ENCODE measurements at regions not wholly inside any gene's neighbourhood (a gene's known extent, or its start where the extent isn't known, plus 50 kb on each side); places are given as distances from the start of the nearest gene placed in this dataset.

- TF ChIP-seq ZBTB2 (CRISPR knock-in tag; IDR thresholded peaks at IDR 0.05; ENCODE audit: low read depth), result no peak
- TF ChIP-seq MXD4 (CRISPR knock-in tag; IDR thresholded peaks at IDR 0.05), result no peak
- no peak for TF ChIP-seq NCOA5 (CRISPR knock-in tag; IDR thresholded peaks at IDR 0.05)
- no peak for TF ChIP-seq TOE1 (CRISPR knock-in tag; IDR thresholded peaks at IDR 0.05)
- no peak for TF ChIP-seq SRY (CRISPR knock-in tag; IDR thresholded peaks at IDR 0.05)
These were observed 282.2 kb downstream of the PLPP3 start (continued) for GRCh38 chr1:56297208-56297607.

- H3K27ac ChIP-seq (ENCODE audit: extremely low read length, insufficient read depth, low read length), result no peak overlapping the region
- no peaks in the 10 kb centered on the region for H3K9me3 ChIP-seq (ENCODE audit: low read length)
- H2AFZ ChIP-seq (ENCODE audit: low read length), result no peak overlapping the region
- H3K79me2 ChIP-seq (ENCODE audit: insufficient read depth, low read length), result no peaks in the 10 kb centered on the region
- ChIA-PET CTCF (ENCODE audit: low intra/inter-chr PET ratio, low total read pairs) (no interaction called here), POLR2A (interaction anchor here (1.0 to 1.1 kb wide), 2 partner anchors 12 to 181 kb away, joined by 3 read pairs; no protein-coding TSS in a partner anchor)
- ATAC-seq (no peak), FAIRE-seq (no peak), DNase-seq (ENCODE audit: low spot score) (no peak)
- in situ Hi-C loops (cut with HindIII; ENCODE audit: extremely low pct_ligation_motif_present, low pct_unique_long_range_greater_than_20kb), result no loop called here
- intact Hi-C loops (cut with micrococcal nuclease; ENCODE audit: unreplicated experiment), result no loop called here
- no peak overlapping the region for H3K4me2 ChIP-seq (ENCODE audit: low read depth, low read length)
- no peak for TF ChIP-seq PLRG1 (conservative IDR thresholded peaks at IDR 0.05)
- TF ChIP-seq FOXA1 (IDR thresholded peaks at IDR 0.05), result no peak
- no peak for TF ChIP-seq FOXA1 (CRISPR knock-in tag; IDR thresholded peaks at IDR 0.05)
- no peak for TF ChIP-seq ZNF572 (CRISPR knock-in tag; IDR thresholded peaks at IDR 0.05)
- no peak for TF ChIP-seq YY1 (IDR thresholded peaks at IDR 0.05; ENCODE audit: insufficient read depth, insufficient replicate concordance, low read depth, low read length)
- no peak for TF ChIP-seq IRF2 (CRISPR knock-in tag; IDR thresholded peaks at IDR 0.05)
- TF ChIP-seq FOXO4 (CRISPR knock-in tag; conservative IDR thresholded peaks at IDR 0.05), result no peak
- no peak for TF ChIP-seq FOSL1 (CRISPR knock-in tag; IDR thresholded peaks at IDR 0.05; ENCODE audit: borderline replicate concordance)
- no peak for TF ChIP-seq YEATS4 (CRISPR knock-in tag; IDR thresholded peaks at IDR 0.05; ENCODE audit: borderline replicate concordance)
- TF ChIP-seq ZGPAT (CRISPR knock-in tag; IDR thresholded peaks at IDR 0.05), result no peak
- TF ChIP-seq MTA3 (CRISPR knock-in tag; IDR thresholded peaks at IDR 0.05), result no peak
- no peak for TF ChIP-seq SIX4 (CRISPR knock-in tag; IDR thresholded peaks at IDR 0.05)
- TF ChIP-seq CENPT (CRISPR knock-in tag; IDR thresholded peaks at IDR 0.05; ENCODE audit: low read depth), result no peak
- peaks cover 45% of the 10 kb centered on the region for H3K4me1 ChIP-seq (ENCODE audit: insufficient read depth, low read length)
- no peak overlapping the region for H3K9ac ChIP-seq (ENCODE audit: insufficient read depth, low read depth, low read length)
- BruUV-seq (replicated peaks), result no TSS peak
- 91% methylated on average over 4 of the region's 4 CpGs for WGBS (ENCODE audit: low lambda C conversion rate)
- no peaks in the 10 kb centered on the region for H3K36me3 ChIP-seq (replicated peaks in 1 of 2; ENCODE audit: control insufficient read depth in 1 of 2, insufficient read depth in 2 of 2, low read length in 2 of 2)
- no peaks in the 10 kb centered on the region for H3K27me3 ChIP-seq (ENCODE audit: control insufficient read depth in 1 of 2, insufficient read depth in 2 of 2, low read length in 2 of 2)
- no peak overlapping the region for H3K4me3 ChIP-seq (replicated peaks in 1 of 3; ENCODE audit: insufficient read depth in 1 of 3, low read depth in 2 of 3, low read length in 3 of 3)
- H4K20me1 ChIP-seq (ENCODE audit: insufficient read depth, low read length), result no peaks in the 10 kb centered on the region
These were observed 283.1 kb downstream of the PLPP3 start for GRCh38 chr1:56295949-56296929.
